Heart left ventricle (tissue), 13 donors: ENCODE measurements at regions not wholly inside any gene's neighbourhood (a gene's known extent, or its start where the extent isn't known, plus 50 kb on each side); places are given as distances from the start of the nearest gene placed in this dataset.

Source experiments
- CTCF ChIP-seq, 12 donors: fragments of 200-600 bp; sonication (generic) in 4 of 12; IDR thresholded peaks; one replicate each; pipeline versions ENCODE4 v1.5.0 to v1.8.0; 2018 to 2022; ENCODE audit warnings: antibody characterized with exemption in 12 of 12, mild to moderate bottlenecking in 5 of 12
- POLR2A ChIP-seq, 2 donors: fragments of 450-650 bp; IDR thresholded peaks; one replicate each; pipeline ENCODE4 v1.6.1; 2017; ENCODE audit warnings: antibody characterized with exemption in 2 of 2, mild to moderate bottlenecking in 2 of 2, moderate library complexity in 2 of 2
- donor health status: ischemic (EF 13 %, LVEDD 7.1; RV severe dilation, severe dysfunction).
- donor health status: DM: no; HTN: yes; CAD: no.
- donor health status: DM: no; HTN: no; CAD: no.
- donor health status: ischemic (EF 25% LVEDD 6.9; RV normal size, moderate dysfunction).
- donor health status: ischemic (EF 25% LVEDD 5.7; RV mildly dilated, moderate dysfunction).
- donor health status: ischemic (EF 35%, LVEDD 5.7; RV mildly dilated, moderate dysfunction).
- donor health status: nonischemic (EF 11% LVEDD 7.7; RV severe dilation, severe dysfunction).
- donor health status: DM: yes; HTN: yes; CAD: no.
- donor health status: PGD.
- donor health status: ischemic (EF 29% LVEDD 5.4; RV normal size, mild dysfunction).
- donor health status: nonischemic (EF 23%, LVEDD 6.1; RV moderate dilation, normal function).

GRCh38 chr9:16071400-16071799 is 518.6 kb downstream of the CCDC171 start:
- TF ChIP-seq POLR2A (IDR thresholded peaks at IDR 0.05) (no peak), CTCF (IDR thresholded peaks at IDR 0.05) (no peak)
